Spleen (tissue), 7 donors: ENCODE measurements at regions not wholly inside any gene's neighbourhood (a gene's known extent, or its start where the extent isn't known, plus 50 kb on each side); places are given as distances from the start of the nearest gene placed in this dataset.

Experiments used
- POLR2A ChIP-seq, 3 donors: fragments of 450-650 bp; IDR thresholded peaks; one replicate each; pipeline ENCODE4 v1.5.1; 2017; ENCODE audit warnings: antibody characterized with exemption in 3 of 3, mild to moderate bottlenecking in 1 of 3
- TF ChIP-seq, protein P1 (sequence below), 11 experiments: fragments of 200-600 bp in 7 of 11; fragments of 450-650 bp in 4 of 11; sonication (generic) in 4 of 11; IDR thresholded peaks in 8 of 11; conservative IDR thresholded peaks in 3 of 11; 1 replicate in 7 of 11; 2 replicates in 4 of 11; pipeline versions ENCODE4 v1.4.0 to v1.8.0; 2016 to 2021; ENCODE audit warnings: antibody characterized with exemption in 11 of 11, inconsistent platforms in 4 of 11, mild to moderate bottlenecking in 1 of 11
- donor health status: DM: no; HTN: no; CAD: no; lungs with moderate emphysema.
- donor health status: DM: no; HTN: no; CAD: no.
- donor health status: DM: no; HTN: no; CAD: no.

DNA sequence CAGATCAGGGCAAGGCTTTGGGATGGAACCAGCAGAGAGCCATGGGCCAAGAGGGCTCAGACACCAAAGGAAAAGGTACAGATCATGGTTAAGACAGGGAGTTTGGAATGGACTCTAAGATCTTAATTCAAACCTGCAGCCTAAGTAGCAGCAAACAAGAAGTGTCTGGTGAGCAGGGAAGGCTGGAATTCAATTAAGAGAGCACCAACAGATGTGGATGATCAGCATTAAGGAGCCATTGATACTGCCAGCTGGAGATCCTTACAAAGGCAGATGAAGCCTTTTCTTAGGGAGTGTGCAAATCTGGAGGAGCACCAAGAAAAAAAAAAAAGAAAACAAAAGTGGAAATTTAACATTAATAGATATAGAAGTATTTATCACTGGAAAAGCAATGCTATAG lies 516.8 kb downstream of the RASEF start:
- TF ChIP-seq POLR2A (IDR thresholded peaks at IDR 0.05), result no peak
- TF ChIP-seq, protein P1, sequence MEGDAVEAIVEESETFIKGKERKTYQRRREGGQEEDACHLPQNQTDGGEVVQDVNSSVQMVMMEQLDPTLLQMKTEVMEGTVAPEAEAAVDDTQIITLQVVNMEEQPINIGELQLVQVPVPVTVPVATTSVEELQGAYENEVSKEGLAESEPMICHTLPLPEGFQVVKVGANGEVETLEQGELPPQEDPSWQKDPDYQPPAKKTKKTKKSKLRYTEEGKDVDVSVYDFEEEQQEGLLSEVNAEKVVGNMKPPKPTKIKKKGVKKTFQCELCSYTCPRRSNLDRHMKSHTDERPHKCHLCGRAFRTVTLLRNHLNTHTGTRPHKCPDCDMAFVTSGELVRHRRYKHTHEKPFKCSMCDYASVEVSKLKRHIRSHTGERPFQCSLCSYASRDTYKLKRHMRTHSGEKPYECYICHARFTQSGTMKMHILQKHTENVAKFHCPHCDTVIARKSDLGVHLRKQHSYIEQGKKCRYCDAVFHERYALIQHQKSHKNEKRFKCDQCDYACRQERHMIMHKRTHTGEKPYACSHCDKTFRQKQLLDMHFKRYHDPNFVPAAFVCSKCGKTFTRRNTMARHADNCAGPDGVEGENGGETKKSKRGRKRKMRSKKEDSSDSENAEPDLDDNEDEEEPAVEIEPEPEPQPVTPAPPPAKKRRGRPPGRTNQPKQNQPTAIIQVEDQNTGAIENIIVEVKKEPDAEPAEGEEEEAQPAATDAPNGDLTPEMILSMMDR (IDR thresholded peaks at IDR 0.05 in 8 of 11, conservative IDR thresholded peaks at IDR 0.05 in 3 of 11), result no peak
